ENCODE measurements at regions not wholly inside any gene's neighbourhood (a gene's known extent, or its start where the extent isn't known, plus 50 kb on each side); places are given as distances from the start of the nearest gene placed in this dataset.

GRCh38 chr2:19600982-19601381 is 242.6 kb upstream of the OSR1 start:
- Mint-ChIP-seq H3K4me1 (no peaks in the 10 kb centered on the region), H3K36me3 (ENCODE audit: insufficient read depth) (peaks cover 3% of the 10 kb centered on the region), H3K9me3 (peaks cover 10% of the 10 kb centered on the region), H3K4me3 (no peak overlapping the region), H3K27ac (ENCODE audit: low read depth) (no peak overlapping the region), H3K27me3 (peaks cover 16% of the 10 kb centered on the region)
- ATAC-seq (replicated peaks; ENCODE audit: extremely low read depth, poor library complexity, severe bottlenecking) = no peak
- DNase-seq (ENCODE audit: low spot score in 2 of 2) = no peak

- DNase-seq (ENCODE audit: low spot score in 2 of 2) (no peak), ATAC-seq (replicated peaks; ENCODE audit: extremely low read depth, poor library complexity, severe bottlenecking) (no peak)
- no peaks in the 10 kb centered on the region for H3K4me1 Mint-ChIP-seq
- peaks cover 3% of the 10 kb centered on the region for H3K36me3 Mint-ChIP-seq (ENCODE audit: insufficient read depth)
- H3K9me3 Mint-ChIP-seq = peaks cover 10% of the 10 kb centered on the region
- no peak overlapping the region for H3K4me3 Mint-ChIP-seq
- peaks cover 16% of the 10 kb centered on the region for H3K27me3 Mint-ChIP-seq
- no peak overlapping the region for H3K27ac Mint-ChIP-seq (ENCODE audit: low read depth)
Measured at GRCh38 chr2:19600506-19600905, 242.1 kb upstream of the OSR1 start.

DNA sequence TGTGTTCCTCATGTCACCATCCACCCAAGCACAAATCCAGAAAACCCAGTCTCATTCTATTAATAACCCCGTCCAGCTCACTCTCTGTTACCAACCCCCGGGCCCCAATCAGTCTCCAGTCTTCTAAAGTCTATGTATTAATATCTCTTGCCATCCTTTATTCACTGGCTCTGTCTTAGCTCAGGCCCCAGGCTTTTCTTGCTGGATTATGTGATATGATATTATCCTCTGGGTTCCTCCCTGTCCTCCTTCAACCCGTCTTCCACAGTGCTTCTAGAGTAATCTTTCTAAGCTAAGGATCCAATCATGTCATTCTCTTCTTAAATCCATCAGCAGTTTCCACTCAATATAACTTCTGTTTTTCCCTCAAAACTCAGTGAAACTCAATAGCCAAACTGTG is 240.5 kb upstream of the OSR1 start:
- no peaks in the 10 kb centered on the region for H3K4me1 Mint-ChIP-seq
- no peak overlapping the region for H3K4me3 Mint-ChIP-seq
- ATAC-seq (replicated peaks; ENCODE audit: extremely low read depth, poor library complexity, severe bottlenecking) (no peak), DNase-seq (ENCODE audit: low spot score in 2 of 2) (no peak)
- H3K36me3 Mint-ChIP-seq (ENCODE audit: insufficient read depth) = peaks cover 4% of the 10 kb centered on the region
- H3K27ac Mint-ChIP-seq (ENCODE audit: low read depth) = no peak overlapping the region
- peaks cover 16% of the 10 kb centered on the region for H3K27me3 Mint-ChIP-seq
- H3K9me3 Mint-ChIP-seq = peaks cover 5% of the 10 kb centered on the region

GRCh38 chr2:19592197-19592596 is 233.8 kb upstream of the OSR1 start:
- Mint-ChIP-seq H3K36me3 (ENCODE audit: insufficient read depth) (peaks cover 1% of the 10 kb centered on the region), H3K9me3 (no peaks in the 10 kb centered on the region), H3K4me3 (no peak overlapping the region), H3K27ac (ENCODE audit: low read depth) (no peak overlapping the region), H3K27me3 (peaks cover 2% of the 10 kb centered on the region), H3K4me1 (no peaks in the 10 kb centered on the region)
- DNase-seq (ENCODE audit: low spot score in 2 of 2) = no peak
- no peak for ATAC-seq (replicated peaks; ENCODE audit: extremely low read depth, poor library complexity, severe bottlenecking)

DNA sequence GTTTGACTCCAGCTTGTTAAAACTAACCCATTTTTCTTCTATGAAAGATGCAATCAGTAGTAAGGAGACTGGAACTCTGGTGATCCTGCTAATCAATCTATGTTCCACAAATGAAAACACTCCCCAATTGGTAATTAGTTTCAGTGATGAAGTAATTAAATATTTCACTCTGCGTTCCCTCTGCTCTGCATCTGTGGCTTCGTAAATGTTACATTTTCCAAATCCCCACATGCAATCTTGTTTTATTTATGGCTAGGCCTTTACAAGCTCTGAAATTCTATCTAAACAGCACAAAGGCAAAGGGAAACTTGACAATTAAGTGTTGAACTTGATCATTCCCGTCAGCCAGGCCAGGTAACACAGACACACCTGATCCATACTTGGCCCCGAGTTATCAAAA is 231.4 kb upstream of the OSR1 start:
- ATAC-seq (replicated peaks; ENCODE audit: extremely low read depth, poor library complexity, severe bottlenecking) = no peak
- Mint-ChIP-seq H3K9me3 (no peaks in the 10 kb centered on the region), H3K27ac (ENCODE audit: low read depth) (no peak overlapping the region), H3K4me1 (no peaks in the 10 kb centered on the region), H3K4me3 (no peak overlapping the region), H3K27me3 (no peaks in the 10 kb centered on the region), H3K36me3 (ENCODE audit: insufficient read depth) (no peaks in the 10 kb centered on the region)
- DNase-seq (ENCODE audit: low spot score in 2 of 2) = no peak

DNA sequence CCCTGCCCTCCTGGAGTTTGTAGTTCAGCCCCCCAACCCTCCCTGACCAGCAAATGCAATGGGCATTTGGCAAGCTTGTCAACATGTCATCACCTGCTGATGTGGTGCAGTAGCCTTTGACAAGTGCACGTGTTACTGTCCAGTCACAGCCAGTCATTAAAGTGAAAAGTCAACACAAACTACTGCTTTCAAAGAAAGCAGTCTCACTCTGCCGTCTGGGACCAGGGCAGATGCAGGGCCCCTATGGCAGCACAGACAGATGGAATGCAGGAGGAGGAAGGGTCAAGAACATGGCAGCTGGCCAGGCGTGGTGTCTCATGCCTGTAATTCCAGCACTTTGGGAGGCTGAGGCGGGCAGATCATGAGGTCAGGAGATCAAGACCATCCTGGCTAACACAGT is 222.4 kb upstream of the OSR1 start:
- H3K27ac Mint-ChIP-seq (ENCODE audit: low read depth) = no peak overlapping the region
- no peaks in the 10 kb centered on the region for H3K4me1 Mint-ChIP-seq
- ATAC-seq (replicated peaks; ENCODE audit: extremely low read depth, poor library complexity, severe bottlenecking) (no peak), DNase-seq (ENCODE audit: low spot score in 2 of 2) (no peak)
- H3K36me3 Mint-ChIP-seq (ENCODE audit: insufficient read depth) = no peaks in the 10 kb centered on the region
- H3K4me3 Mint-ChIP-seq = no peak overlapping the region
- H3K9me3 Mint-ChIP-seq = no peaks in the 10 kb centered on the region
- H3K27me3 Mint-ChIP-seq = peaks cover 19% of the 10 kb centered on the region

DNA sequence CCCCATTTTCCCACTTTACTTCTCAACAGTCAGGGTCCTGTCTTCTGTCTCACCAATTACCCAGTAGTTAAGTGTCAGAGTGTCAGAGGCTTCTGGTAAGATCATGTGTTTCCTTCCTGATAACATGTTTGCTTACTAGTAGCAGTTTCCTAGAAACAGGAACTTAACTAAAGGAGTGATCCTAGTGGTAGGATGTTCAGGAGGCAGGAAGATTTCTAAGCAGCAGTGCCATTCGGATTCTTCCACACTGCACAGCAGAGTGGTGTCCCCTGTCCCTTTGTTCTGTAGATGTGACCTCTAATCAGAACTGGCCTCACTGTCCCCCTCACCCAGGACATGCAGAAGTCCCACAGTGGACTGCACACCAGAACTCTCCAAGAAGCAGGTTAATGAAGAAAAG is 221.8 kb upstream of the OSR1 start:
- no peaks in the 10 kb centered on the region for H3K4me1 Mint-ChIP-seq
- no peak for ATAC-seq (replicated peaks; ENCODE audit: extremely low read depth, poor library complexity, severe bottlenecking)
- no peak for DNase-seq (ENCODE audit: low spot score in 2 of 2)
- H3K4me3 Mint-ChIP-seq = no peak overlapping the region
- no peaks in the 10 kb centered on the region for H3K36me3 Mint-ChIP-seq (ENCODE audit: insufficient read depth)
- H3K9me3 Mint-ChIP-seq = no peaks in the 10 kb centered on the region
- H3K27me3 Mint-ChIP-seq = peaks cover 19% of the 10 kb centered on the region
- H3K27ac Mint-ChIP-seq (ENCODE audit: low read depth) = no peak overlapping the region

DNA sequence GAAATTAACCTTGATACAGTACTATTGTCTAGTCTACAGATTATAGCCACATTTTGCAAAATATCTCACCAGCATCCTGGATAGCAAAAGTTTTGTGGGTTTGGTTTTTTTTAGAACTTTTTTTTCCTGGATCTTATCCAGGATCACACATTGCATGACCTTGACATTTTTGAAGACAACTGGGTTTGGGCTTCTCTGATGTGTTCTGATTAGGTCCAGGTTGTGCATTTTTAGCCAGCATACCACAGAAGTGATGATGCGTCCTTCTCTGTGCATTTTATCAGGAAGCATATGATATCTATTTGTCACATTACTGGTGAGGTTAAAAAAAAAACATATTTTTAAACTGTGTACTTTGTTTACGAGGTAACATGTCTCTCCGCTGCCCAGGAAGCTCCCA is 221.0 kb upstream of the OSR1 start:
- no peak overlapping the region for H3K27ac Mint-ChIP-seq (ENCODE audit: low read depth)
- no peaks in the 10 kb centered on the region for H3K36me3 Mint-ChIP-seq (ENCODE audit: insufficient read depth)
- peaks cover 24% of the 10 kb centered on the region for H3K27me3 Mint-ChIP-seq
- ATAC-seq (replicated peaks; ENCODE audit: extremely low read depth, poor library complexity, severe bottlenecking) (no peak), DNase-seq (ENCODE audit: low spot score in 2 of 2) (no peak)
- no peaks in the 10 kb centered on the region for H3K9me3 Mint-ChIP-seq
- no peak overlapping the region for H3K4me3 Mint-ChIP-seq
- H3K4me1 Mint-ChIP-seq = no peaks in the 10 kb centered on the region

DNA sequence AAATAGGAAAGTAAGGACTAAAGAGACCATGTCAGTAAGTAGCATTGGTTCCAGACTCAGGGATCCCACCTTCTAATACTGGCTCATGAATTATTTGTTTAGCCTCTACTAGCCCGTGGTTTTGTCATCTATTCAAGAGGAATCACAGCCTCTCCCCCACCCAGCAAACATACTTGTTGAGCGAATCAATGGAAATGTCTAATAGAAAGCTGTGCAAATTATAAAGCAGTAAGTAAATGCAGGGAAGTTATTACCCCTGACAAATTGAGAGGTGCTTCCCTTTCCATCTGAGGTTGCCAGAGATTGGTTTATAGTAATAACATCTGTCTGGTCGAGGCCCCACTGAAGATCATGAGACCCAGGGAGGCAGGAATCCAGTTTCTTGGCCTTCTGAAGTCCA is 219.3 kb upstream of the OSR1 start:
- H3K9me3 Mint-ChIP-seq = no peaks in the 10 kb centered on the region
- ATAC-seq (replicated peaks; ENCODE audit: extremely low read depth, poor library complexity, severe bottlenecking) (no peak), DNase-seq (ENCODE audit: low spot score in 2 of 2) (no peak)
- H3K27me3 Mint-ChIP-seq = peaks cover 37% of the 10 kb centered on the region
- H3K27ac Mint-ChIP-seq (ENCODE audit: low read depth) = no peak overlapping the region
- no peak overlapping the region for H3K4me3 Mint-ChIP-seq
- H3K36me3 Mint-ChIP-seq (ENCODE audit: insufficient read depth) = no peaks in the 10 kb centered on the region
- H3K4me1 Mint-ChIP-seq = no peaks in the 10 kb centered on the region

- H3K36me3 Mint-ChIP-seq (ENCODE audit: insufficient read depth) = no peaks in the 10 kb centered on the region
- H3K27ac Mint-ChIP-seq (ENCODE audit: low read depth) = no peak overlapping the region
- ATAC-seq (replicated peaks; ENCODE audit: extremely low read depth, poor library complexity, severe bottlenecking) = no peak
- DNase-seq (ENCODE audit: low spot score in 2 of 2) = no peak
- no peaks in the 10 kb centered on the region for H3K9me3 Mint-ChIP-seq
- no peak overlapping the region for H3K4me3 Mint-ChIP-seq
- no peaks in the 10 kb centered on the region for H3K4me1 Mint-ChIP-seq
- peaks cover 50% of the 10 kb centered on the region for H3K27me3 Mint-ChIP-seq
Measured at GRCh38 chr2:19576411-19576810, 218.0 kb upstream of the OSR1 start.

GRCh38 chr2:19575641-19576040 is 217.2 kb upstream of the OSR1 start:
- Mint-ChIP-seq H3K4me1 (no peaks in the 10 kb centered on the region), H3K27ac (ENCODE audit: low read depth) (no peak overlapping the region), H3K27me3 (peaks cover 53% of the 10 kb centered on the region), H3K4me3 (no peak overlapping the region), H3K36me3 (ENCODE audit: insufficient read depth) (no peaks in the 10 kb centered on the region), H3K9me3 (no peaks in the 10 kb centered on the region)
- ATAC-seq (replicated peaks; ENCODE audit: extremely low read depth, poor library complexity, severe bottlenecking) (no peak), DNase-seq (ENCODE audit: low spot score in 2 of 2) (no peak)

DNA sequence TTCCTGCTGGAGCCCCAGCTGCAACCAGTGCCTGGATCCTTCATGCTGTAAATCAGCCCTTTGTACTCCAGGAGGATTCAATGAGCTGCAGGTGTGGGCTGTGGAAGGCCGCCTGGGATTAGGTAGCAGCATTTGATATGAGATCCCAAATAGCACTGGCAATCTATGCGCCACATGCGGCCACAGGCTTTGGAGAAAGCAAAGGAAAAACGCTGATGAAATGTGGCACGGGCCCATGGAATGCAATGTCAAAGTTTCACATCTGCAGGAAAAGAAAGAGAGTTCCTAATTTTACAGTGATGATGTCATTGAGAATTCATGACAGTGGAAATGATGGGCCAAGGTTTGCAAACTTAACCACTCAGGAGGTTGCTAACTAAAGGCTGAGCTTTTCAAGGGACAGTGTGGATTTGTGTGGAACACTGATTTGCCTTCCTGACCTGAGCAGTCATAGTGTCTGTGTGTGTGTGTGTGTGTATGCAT is 216.4 kb upstream of the OSR1 start:
- Mint-ChIP-seq H3K27ac (ENCODE audit: low read depth) (no peak overlapping the region), H3K27me3 (peaks cover 45% of the 10 kb centered on the region), H3K9me3 (no peaks in the 10 kb centered on the region), H3K4me3 (no peak overlapping the region), H3K36me3 (ENCODE audit: insufficient read depth) (no peaks in the 10 kb centered on the region), H3K4me1 (no peaks in the 10 kb centered on the region)
- ATAC-seq (replicated peaks; ENCODE audit: extremely low read depth, poor library complexity, severe bottlenecking) (no peak), DNase-seq (ENCODE audit: low spot score in 2 of 2) (no peak)

DNA sequence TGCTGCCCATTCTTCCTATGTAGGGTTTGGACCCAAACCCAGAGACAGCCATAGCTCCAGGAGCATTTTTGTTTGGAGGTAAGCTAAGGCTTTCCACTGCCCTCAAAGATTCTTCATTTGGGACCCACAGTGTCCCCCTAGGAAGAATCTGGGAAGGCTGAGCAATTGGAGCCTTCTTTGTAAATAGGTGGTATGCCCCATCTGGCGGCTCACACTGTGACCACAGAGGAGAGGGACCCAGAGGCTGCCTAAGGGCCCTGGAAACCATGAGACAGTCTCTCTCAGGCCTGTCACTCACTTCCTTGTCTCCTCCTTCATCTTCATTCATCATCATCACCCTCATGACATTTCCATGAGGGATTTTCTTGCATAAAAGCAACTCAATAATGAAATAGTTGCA is 215.4 kb upstream of the OSR1 start:
- H3K27ac Mint-ChIP-seq (ENCODE audit: low read depth) = no peak overlapping the region
- ATAC-seq (replicated peaks; ENCODE audit: extremely low read depth, poor library complexity, severe bottlenecking) (no peak), DNase-seq (ENCODE audit: low spot score in 2 of 2) (no peak)
- H3K36me3 Mint-ChIP-seq (ENCODE audit: insufficient read depth) = no peaks in the 10 kb centered on the region
- H3K9me3 Mint-ChIP-seq = no peaks in the 10 kb centered on the region
- peaks cover 38% of the 10 kb centered on the region for H3K27me3 Mint-ChIP-seq
- no peaks in the 10 kb centered on the region for H3K4me1 Mint-ChIP-seq
- no peak overlapping the region for H3K4me3 Mint-ChIP-seq

GRCh38 chr2:19571773-19572172 is 213.3 kb upstream of the OSR1 start:
- DNase-seq (ENCODE audit: low spot score in 2 of 2) = no peak
- ATAC-seq (replicated peaks; ENCODE audit: extremely low read depth, poor library complexity, severe bottlenecking) = no peak
- peaks cover 43% of the 10 kb centered on the region for H3K27me3 Mint-ChIP-seq
- no peaks in the 10 kb centered on the region for H3K9me3 Mint-ChIP-seq
- no peaks in the 10 kb centered on the region for H3K36me3 Mint-ChIP-seq (ENCODE audit: insufficient read depth)
- no peaks in the 10 kb centered on the region for H3K4me1 Mint-ChIP-seq
- no peak overlapping the region for H3K4me3 Mint-ChIP-seq
- no peak overlapping the region for H3K27ac Mint-ChIP-seq (ENCODE audit: low read depth)

Data from central memory CD8-positive, alpha-beta T cell (primary cell).